Gastroesophageal sphincter (tissue), 4 donors: ENCODE measurements at regions not wholly inside any gene's neighbourhood (a gene's known extent, or its start where the extent isn't known, plus 50 kb on each side); places are given as distances from the start of the nearest gene placed in this dataset.

Experiments used
- ATAC-seq: fragments of 150-250 bp; one replicate; pipeline ENCODE4 v1.9.1; 2016; ENCODE audit warnings: mild to moderate bottlenecking, moderate library complexity
- H3K27ac ChIP-seq, 4 donors: fragments of 200-600 bp; sonication (generic) in 3 of 4; 1 replicate in 3 of 4; 2 replicates in 1 of 4; pipeline ENCODE4 v1.5.1; 2016 to 2019
- H3K27me3 ChIP-seq: fragments of 200-600 bp; sonication (generic); one replicate; pipeline ENCODE4 v1.5.1; 2019
- H3K36me3 ChIP-seq, 2 donors: fragments of 200-600 bp; sonication (generic); one replicate each; pipeline ENCODE4 v1.5.1; 2019; ENCODE audit warnings: control low read depth in 1 of 2
- H3K4me1 ChIP-seq, 3 donors: fragments of 200-600 bp; sonication (generic); 1 replicate in 2 of 3; 2 replicates in 1 of 3; pipeline ENCODE4 v1.5.1; 2016 to 2019; ENCODE audit warnings: control low read depth in 2 of 3
- H3K4me3 ChIP-seq, 2 donors: fragments of 200-600 bp; sonication (generic); one replicate each; pipeline ENCODE4 v1.5.1; 2019; ENCODE audit warnings: mild to moderate bottlenecking in 1 of 2, moderate library complexity in 1 of 2
- H3K9me3 ChIP-seq, 3 donors: fragments of 200-600 bp; sonication (generic); one replicate each; pipeline ENCODE4 v1.5.1; 2017 to 2019; ENCODE audit warnings: control low read depth in 2 of 3
- CTCF ChIP-seq, 4 experiments: fragments of 200-600 bp in 2 of 4; fragments of 450-650 bp in 2 of 4; sonication (generic) in 1 of 4; IDR thresholded peaks; one replicate each; pipeline ENCODE4 v1.5.1; 2017 to 2019; ENCODE audit warnings: antibody characterized with exemption in 4 of 4, mild to moderate bottlenecking in 2 of 4, moderate library complexity in 2 of 4
- EP300 ChIP-seq: sonication (generic); formaldehyde crosslinking; IDR thresholded peaks from one replicate; pipeline ENCODE4 v1.6.1; 2017; ENCODE audit warnings: antibody characterized with exemption, mild to moderate bottlenecking
- POLR2A ChIP-seq, 2 donors: fragments of 450-650 bp; IDR thresholded peaks; one replicate each; pipeline ENCODE4 v1.6.1; 2017; ENCODE audit warnings: antibody characterized with exemption in 2 of 2, mild to moderate bottlenecking in 2 of 2, moderate library complexity in 1 of 2
- POLR2AphosphoS5 ChIP-seq: sonication (generic); formaldehyde crosslinking; IDR thresholded peaks from one replicate; pipeline ENCODE4 v1.6.1; 2017; ENCODE audit warnings: antibody characterized with exemption
- WGBS, 2 donors: methylation state at CpG; one replicate each; pipeline ENCODE4 v1.1.5; 2018; ENCODE audit warnings: low coverage in 1 of 2; 5-methylcytosine and 5-hydroxymethylcytosine counted together

- WGBS, 2 donors = 74 to 82% methylated on average over 8 to 12 of the region's 17 CpGs
- H3K27me3 ChIP-seq = peaks cover 68% of the 10 kb centered on the region
- TF ChIP-seq POLR2AphosphoS5 (no peak), EP300 (no peak), POLR2A (IDR thresholded peaks at IDR 0.05) (no peak), CTCF (IDR thresholded peaks at IDR 0.05) (no peak)
- no peaks in the 10 kb centered on the region for H3K36me3 ChIP-seq
- H3K4me3 ChIP-seq = no peak overlapping the region
- H3K4me1 ChIP-seq = no peaks in the 10 kb centered on the region
- no peak for ATAC-seq
- no peak overlapping the region for H3K27ac ChIP-seq
- no peaks in the 10 kb centered on the region for H3K9me3 ChIP-seq
Observed at GRCh38 chr22:48842583-48842945, 985.1 kb downstream of the BRD1 start.

DNA sequence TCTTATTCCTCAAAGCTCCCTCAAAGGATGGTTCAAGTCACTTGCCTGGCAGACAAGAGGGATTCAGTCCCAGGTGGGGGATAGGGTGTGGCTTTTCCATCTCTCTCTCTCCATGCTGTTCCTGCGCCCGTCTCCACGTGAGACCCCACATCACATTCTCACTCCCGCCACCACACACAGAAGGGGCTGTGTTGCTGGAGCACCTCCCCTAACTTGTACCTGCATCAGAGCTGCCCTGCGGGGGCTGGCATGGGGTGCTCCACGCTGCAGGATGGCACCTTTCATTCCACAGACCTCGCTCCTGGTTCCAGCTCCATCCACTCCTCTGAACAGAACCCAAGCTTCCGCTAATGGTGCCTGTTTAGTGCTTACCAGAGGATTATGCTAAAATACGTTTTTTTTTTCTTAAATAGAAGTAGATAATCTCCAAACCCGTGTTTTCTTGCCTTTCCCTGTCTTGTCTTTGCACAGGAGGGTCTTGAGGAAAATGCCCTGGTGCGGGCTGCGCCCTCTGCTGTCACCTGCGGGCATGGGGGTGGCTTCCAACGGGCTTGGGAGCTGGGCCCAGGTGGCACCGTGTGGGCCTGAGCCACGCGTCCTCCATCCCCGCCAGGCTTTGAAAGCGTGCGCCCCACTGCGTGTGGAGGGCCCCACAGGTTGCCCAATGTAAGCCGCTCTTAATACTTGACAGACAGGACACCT, 985.6 kb downstream of the BRD1 start:
- Histone ChIP-seq H3K4me1 (no peaks in the 10 kb centered on the region), H3K27ac (no peak overlapping the region), H3K36me3 (no peaks in the 10 kb centered on the region), H3K9me3 (no peaks in the 10 kb centered on the region), H3K27me3 (peaks cover 68% of the 10 kb centered on the region), H3K4me3 (no peak overlapping the region)
- no peak for ATAC-seq
- WGBS, 2 donors = 30 to 75% methylated on average over 2 to 10 of the region's 22 CpGs
- TF ChIP-seq POLR2AphosphoS5 (no peak), EP300 (no peak), CTCF (IDR thresholded peaks at IDR 0.05) (no peak), POLR2A (IDR thresholded peaks at IDR 0.05) (no peak)

DNA sequence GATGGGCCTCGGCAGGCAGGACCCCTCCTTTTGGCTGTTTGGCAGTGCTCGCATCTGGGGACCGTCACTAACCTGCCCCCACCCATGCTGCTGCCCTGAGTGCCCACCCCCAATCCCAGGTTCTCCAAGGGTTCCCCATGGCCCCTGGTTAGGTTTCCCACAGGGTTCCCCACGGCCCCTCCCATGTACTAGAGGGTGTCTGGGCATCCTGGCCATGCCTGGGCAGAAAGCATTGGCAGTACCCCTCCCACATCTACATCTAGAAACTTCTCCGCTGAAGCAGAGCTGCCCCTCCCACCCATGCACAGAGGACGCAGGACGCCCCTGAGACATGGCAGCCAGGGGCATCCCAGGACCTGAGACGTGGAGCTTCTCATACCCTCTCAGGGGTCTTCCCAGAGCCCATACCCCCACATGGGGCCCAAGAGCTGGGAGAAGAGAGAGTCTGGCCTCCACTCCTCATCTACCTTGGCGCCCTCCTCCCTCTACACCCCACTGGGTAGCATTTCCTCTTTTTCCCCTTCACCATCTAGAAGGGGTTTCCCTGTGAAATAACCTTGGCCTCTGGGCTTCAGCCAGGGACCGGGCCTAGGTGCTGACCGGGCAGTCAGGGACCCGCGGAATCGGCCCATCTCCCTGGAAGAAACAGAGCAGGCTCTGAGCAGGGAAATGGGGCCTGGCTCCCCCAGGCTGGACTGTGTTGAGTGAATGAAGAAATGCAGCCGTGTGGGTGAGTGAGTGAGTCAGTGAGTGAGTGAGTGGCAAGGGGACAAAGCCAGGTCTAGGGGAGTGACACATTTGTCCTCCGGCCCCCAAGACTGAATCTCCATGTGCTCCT, 987.3 kb downstream of the BRD1 start:
- no peak for ATAC-seq
- 66 to 100% methylated on average over 1 to 6 of the region's 16 CpGs for WGBS, 2 donors
- no peak overlapping the region for H3K4me3 ChIP-seq
- H3K4me1 ChIP-seq = no peaks in the 10 kb centered on the region
- peaks cover 76% of the 10 kb centered on the region for H3K27me3 ChIP-seq
- no peaks in the 10 kb centered on the region for H3K36me3 ChIP-seq
- no peak overlapping the region for H3K27ac ChIP-seq
- no peaks in the 10 kb centered on the region for H3K9me3 ChIP-seq
- no peak for TF ChIP-seq CTCF (IDR thresholded peaks at IDR 0.05)
- no peak for TF ChIP-seq EP300
- no peak for TF ChIP-seq POLR2A (IDR thresholded peaks at IDR 0.05)
- no peak for TF ChIP-seq POLR2AphosphoS5

- H3K27me3 ChIP-seq = peaks cover 76% of the 10 kb centered on the region
- no peak overlapping the region for H3K27ac ChIP-seq
- no peaks in the 10 kb centered on the region for H3K4me1 ChIP-seq
- no peak for TF ChIP-seq POLR2A (IDR thresholded peaks at IDR 0.05)
- no peak for TF ChIP-seq EP300
- TF ChIP-seq POLR2AphosphoS5 = no peak
- TF ChIP-seq CTCF (IDR thresholded peaks at IDR 0.05) = no peak
- no peaks in the 10 kb centered on the region for H3K36me3 ChIP-seq
- no peaks in the 10 kb centered on the region for H3K9me3 ChIP-seq
- WGBS, 2 donors = 0 to 81% methylated on average over 1 to 9 of the region's 19 CpGs
- no peak for ATAC-seq
- no peak overlapping the region for H3K4me3 ChIP-seq
Observed at GRCh38 chr22:48838846-48839730, 988.6 kb downstream of the BRD1 start.
